Progenitor cell of endocrine pancreas (in vitro differentiated cells): ENCODE measurements at regions not wholly inside any gene's neighbourhood (a gene's known extent, or its start where the extent isn't known, plus 50 kb on each side); places are given as distances from the start of the nearest gene placed in this dataset.
A peak's percentile ranks its signal among the peaks of the same experiment; 100 is the strongest.

Experiments
- DNase-seq: peaks from one replicate; pipeline ENCODE4 v3.0.0; 2021; ENCODE audit warnings: low spot score; ENCODE audit not compliant: unreplicated experiment
- H3K27ac Mint-ChIP-seq: 2 replicates; pipeline ENCODE4 v1.8.0; 2021; ENCODE audit warnings: mild to moderate bottlenecking, moderate library complexity, mixed read lengths
- H3K27me3 Mint-ChIP-seq: 2 replicates; pipeline ENCODE4 v1.8.0; 2021; ENCODE audit warnings: mixed read lengths
- H3K36me3 Mint-ChIP-seq: 2 replicates; pipeline ENCODE4 v1.8.0; 2022; ENCODE audit warnings: mixed read lengths; ENCODE audit not compliant: insufficient read depth
- H3K4me1 Mint-ChIP-seq: 2 replicates; pipeline ENCODE4 v1.8.0; 2021; ENCODE audit warnings: low read depth, mixed read lengths
- H3K4me3 Mint-ChIP-seq: 2 replicates; pipeline ENCODE4 v1.8.0; 2021; ENCODE audit warnings: low read depth, mild to moderate bottlenecking, moderate library complexity, mixed read lengths
- H3K9me3 Mint-ChIP-seq: 2 replicates; pipeline ENCODE4 v1.8.0; 2021; ENCODE audit warnings: low read depth, mixed read lengths
- CTCF ChIP-seq: fragments of 200-600 bp; sonication (generic); IDR thresholded peaks from one replicate; pipeline ENCODE4 v1.5.0; 2021; ENCODE audit warnings: antibody characterized with exemption, mild to moderate bottlenecking; ENCODE audit not compliant: unreplicated experiment

GRCh38 chr22:22786301-22787115 lies 101.1 kb upstream of the IGLL5 start:
- Mint-ChIP-seq H3K4me3 (no peak overlapping the region), H3K27me3 (peaks cover 2% of the 10 kb centered on the region), H3K9me3 (no peaks in the 10 kb centered on the region), H3K36me3 (no peaks in the 10 kb centered on the region), H3K27ac (peak overlapping the region; percentile 53), H3K4me1 (peaks cover 50% of the 10 kb centered on the region)
- no peak for DNase-seq
- no peak for TF ChIP-seq CTCF

- H3K4me3 Mint-ChIP-seq, result no peak overlapping the region
- H3K27ac Mint-ChIP-seq, result peak overlapping the region; percentile 53
- H3K27me3 Mint-ChIP-seq, result peaks cover 2% of the 10 kb centered on the region
- no peak for TF ChIP-seq CTCF
- H3K4me1 Mint-ChIP-seq, result peaks cover 46% of the 10 kb centered on the region
- no peaks in the 10 kb centered on the region for H3K36me3 Mint-ChIP-seq
- DNase-seq, result no peak
- H3K9me3 Mint-ChIP-seq, result no peaks in the 10 kb centered on the region
These were observed 100.5 kb upstream of the IGLL5 start for GRCh38 chr22:22787151-22787550.

GRCh38 chr22:22787786-22788459 lies 99.7 kb upstream of the IGLL5 start:
- Mint-ChIP-seq H3K36me3 (no peaks in the 10 kb centered on the region), H3K27me3 (peaks cover 2% of the 10 kb centered on the region), H3K4me3 (no peak overlapping the region), H3K9me3 (no peaks in the 10 kb centered on the region), H3K27ac (no peak overlapping the region), H3K4me1 (peaks cover 42% of the 10 kb centered on the region)
- DNase-seq, result peak; percentile 43
- TF ChIP-seq CTCF, result peak; percentile 80

GRCh38 chr22:22788460-22789037 lies 99.1 kb upstream of the IGLL5 start:
- no peak for DNase-seq
- TF ChIP-seq CTCF, result no peak
- Mint-ChIP-seq H3K4me1 (peaks cover 40% of the 10 kb centered on the region), H3K27me3 (peaks cover 2% of the 10 kb centered on the region), H3K4me3 (no peak overlapping the region), H3K27ac (no peak overlapping the region), H3K36me3 (no peaks in the 10 kb centered on the region), H3K9me3 (no peaks in the 10 kb centered on the region)

- peaks cover 2% of the 10 kb centered on the region for H3K27me3 Mint-ChIP-seq
- no peak for TF ChIP-seq CTCF
- no peaks in the 10 kb centered on the region for H3K36me3 Mint-ChIP-seq
- no peaks in the 10 kb centered on the region for H3K9me3 Mint-ChIP-seq
- no peak overlapping the region for H3K27ac Mint-ChIP-seq
- peaks cover 32% of the 10 kb centered on the region for H3K4me1 Mint-ChIP-seq
- H3K4me3 Mint-ChIP-seq, result no peak overlapping the region
- DNase-seq, result no peak
These were observed 98.2 kb upstream of the IGLL5 start for GRCh38 chr22:22789233-22789921.
